ENCODE measurements at regions not wholly inside any gene's neighbourhood (a gene's known extent, or its start where the extent isn't known, plus 50 kb on each side); places are given as distances from the start of the nearest gene placed in this dataset.

DNA sequence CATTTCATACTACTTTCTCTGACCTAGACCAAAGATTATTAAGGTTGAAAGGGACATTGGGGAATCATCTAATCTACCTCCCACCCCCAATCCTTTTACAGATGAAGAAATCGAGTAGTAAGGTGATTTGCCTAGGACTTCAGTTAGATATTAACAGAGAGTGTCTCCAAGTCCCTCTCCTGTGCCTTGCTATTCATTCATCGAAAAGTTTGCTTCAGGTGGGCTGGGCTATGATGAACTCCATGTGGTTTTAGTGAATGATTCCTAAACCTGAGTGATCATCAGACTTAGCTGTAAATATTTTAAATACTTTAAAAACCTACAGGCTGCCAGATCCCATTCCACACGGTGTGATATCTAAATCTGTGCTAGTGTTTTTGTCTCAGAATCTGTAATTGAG, 259.4 kb upstream of the SORCS1 start:
- in situ Hi-C loops (cut with HindIII; ENCODE audit: low pct_unique_long_range_greater_than_20kb, low sequenced_read_pairs): no loop called here
- no peak for DNase-seq (ENCODE audit: low read depth, low spot score)

DNA sequence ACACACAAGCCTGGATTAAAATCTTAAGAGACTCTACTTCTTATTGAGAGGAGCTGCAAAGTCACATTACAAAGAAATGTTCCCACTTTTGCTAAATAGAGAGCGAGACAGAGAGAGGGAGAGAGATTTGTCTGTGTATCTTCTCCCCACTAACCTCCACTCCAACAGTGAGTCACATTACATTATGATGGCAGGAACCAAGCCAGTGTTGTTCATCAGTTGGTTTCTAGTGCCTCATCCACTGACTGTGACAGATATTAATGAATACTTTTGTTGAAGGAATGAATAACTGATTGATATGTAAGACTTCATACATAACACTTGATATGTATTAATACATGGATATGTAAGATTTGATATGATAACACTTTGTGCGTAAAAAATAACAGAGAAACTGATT, 258.2 kb upstream of the SORCS1 start:
- no peak for DNase-seq (ENCODE audit: low read depth, low spot score)
- in situ Hi-C loops (cut with HindIII; ENCODE audit: low pct_unique_long_range_greater_than_20kb, low sequenced_read_pairs): no loop called here

DNA sequence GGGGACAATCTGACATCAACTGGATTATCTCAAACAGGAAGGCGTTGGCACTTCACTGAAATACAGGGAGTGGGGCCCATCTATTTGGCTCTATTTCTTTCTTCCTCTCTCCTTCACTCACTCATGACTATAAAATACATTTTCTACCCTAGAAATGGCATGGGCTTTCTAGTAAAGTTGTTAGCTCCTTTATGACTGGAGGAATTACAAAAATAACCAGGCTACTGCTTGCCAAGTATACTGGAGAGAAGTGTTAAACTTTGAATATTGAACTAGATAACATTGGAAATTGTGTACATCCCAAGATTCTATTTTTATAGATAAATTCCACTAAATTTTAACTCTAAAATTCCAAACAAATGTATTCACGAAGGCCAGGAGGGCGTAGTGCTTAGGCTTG, 255.7 kb upstream of the SORCS1 start:
- in situ Hi-C loops (cut with HindIII; ENCODE audit: low pct_unique_long_range_greater_than_20kb, low sequenced_read_pairs): no loop called here

DNA sequence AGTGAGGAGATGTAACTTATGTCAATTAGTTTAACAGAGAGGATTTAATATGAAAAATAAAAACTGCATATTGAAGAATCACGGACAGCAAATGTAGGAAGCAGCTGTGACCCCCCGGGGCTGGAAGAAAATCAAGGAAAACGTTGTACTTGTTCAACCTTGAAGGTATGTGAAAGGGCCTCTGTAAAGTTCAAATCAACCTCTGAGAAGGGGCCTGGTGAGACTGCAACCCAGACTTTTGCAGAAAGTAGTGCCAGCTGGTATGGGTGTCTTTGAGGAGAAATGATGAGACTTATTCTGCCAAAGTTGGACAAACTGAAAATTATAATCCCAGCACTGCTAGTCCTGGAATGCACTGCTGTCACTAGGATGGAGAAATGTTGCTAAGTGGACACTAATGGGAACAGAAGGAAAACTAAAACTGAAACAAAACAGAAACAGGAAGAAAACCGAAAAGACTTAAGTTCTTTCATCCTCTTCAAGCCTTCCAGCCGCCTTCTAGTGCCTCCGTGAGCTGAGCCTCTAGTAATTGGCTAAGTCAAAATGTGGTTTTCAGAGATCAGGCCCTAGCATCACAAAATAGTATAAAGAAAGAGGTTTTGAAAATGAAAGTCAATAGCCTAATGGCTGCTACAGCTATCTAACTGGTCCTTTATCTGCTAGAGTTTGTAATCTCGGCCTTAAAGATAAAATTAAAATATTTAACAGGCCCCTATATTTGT, 253.7 kb upstream of the SORCS1 start:
- no peak for DNase-seq (ENCODE audit: low read depth, low spot score)
- in situ Hi-C loops (cut with HindIII; ENCODE audit: low pct_unique_long_range_greater_than_20kb, low sequenced_read_pairs): no loop called here

More for the DNA sequence above, 255.7 kb upstream of the SORCS1 start:
- DNase-seq (ENCODE audit: low read depth, low spot score): no peak

DNA sequence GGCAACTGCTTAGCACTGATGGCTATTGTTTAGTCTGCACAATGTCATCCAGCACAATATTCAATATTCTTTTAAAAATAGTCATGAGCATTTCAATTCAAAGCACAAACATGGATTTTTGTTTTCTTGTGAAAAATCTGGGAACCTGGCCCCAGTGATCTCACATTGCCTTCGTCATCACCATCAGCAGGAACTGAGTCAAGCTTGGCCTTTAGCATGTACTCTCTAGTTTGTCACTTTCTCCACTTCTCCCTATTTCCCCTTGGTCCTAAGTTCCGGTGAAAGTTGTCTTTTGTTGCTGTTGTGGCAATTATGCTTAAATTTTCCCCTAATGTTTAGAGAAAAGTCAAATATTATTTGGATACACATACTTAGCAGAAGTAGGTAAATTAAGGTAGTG, 252.9 kb upstream of the SORCS1 start:
- DNase-seq (ENCODE audit: low read depth, low spot score): no peak
- in situ Hi-C loops (cut with HindIII; ENCODE audit: low pct_unique_long_range_greater_than_20kb, low sequenced_read_pairs): no loop called here

DNA sequence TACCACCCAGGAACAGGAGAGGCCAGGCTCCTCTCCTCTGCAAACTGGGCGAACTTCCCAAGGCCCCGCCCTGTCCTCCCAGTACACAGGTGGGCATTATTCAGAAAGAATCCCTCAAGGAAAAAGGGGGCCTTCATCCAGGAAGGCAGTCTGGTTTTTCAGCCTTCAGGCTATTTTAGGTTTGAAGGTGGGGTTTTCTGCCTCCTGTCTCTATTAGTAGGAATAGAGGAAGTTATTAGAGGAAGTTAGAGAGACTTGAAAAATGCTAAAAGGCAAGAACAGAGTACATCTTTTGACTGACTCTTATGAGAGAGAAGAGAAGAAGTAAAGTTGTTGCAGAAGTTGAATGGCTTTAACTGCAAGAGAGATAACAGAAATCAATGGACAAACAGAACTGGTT, 250.9 kb upstream of the SORCS1 start:
- in situ Hi-C loops (cut with HindIII; ENCODE audit: low pct_unique_long_range_greater_than_20kb, low sequenced_read_pairs): no loop called here
- no peak for DNase-seq (ENCODE audit: low read depth, low spot score)

DNA sequence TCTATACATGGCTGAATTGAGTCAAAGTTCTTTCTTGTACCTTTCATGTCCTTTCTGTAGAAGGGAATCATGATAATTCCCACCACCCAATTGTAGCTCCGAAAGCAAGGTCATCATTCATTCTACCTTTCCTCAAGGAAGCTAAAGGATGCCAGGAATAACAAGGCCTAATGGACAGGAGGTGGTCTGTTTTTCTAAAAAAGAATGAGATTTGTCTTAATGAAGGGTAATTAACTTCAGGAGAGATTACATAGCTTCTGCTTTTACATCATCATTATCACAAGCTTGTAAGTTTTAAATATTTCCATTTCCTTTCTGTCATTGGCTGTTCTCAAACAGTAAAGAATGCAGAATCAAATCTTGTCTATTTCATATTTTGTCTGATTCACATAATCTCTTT, 249.5 kb upstream of the SORCS1 start:
- no peak for DNase-seq (ENCODE audit: low read depth, low spot score)
- in situ Hi-C loops (cut with HindIII; ENCODE audit: low pct_unique_long_range_greater_than_20kb, low sequenced_read_pairs): no loop called here

DNA sequence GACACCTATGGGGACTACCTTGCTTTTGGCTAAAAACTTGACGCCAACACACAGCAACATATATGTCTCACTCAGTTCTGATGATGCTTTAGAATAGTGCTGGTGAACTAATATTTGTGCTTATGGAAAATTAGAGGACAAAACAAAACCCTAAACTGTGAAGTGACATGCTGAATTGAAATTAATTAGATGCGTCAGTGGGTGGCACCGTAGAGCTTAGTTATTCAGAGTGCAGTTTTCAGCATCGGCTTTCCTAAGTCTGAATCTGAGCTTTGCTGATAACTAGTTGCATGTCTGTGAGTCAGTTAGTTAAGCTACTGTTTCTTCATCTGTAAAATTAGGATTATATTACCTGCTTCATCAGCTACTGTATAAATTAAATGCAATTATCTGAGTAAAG, 245.0 kb upstream of the SORCS1 start:
- in situ Hi-C loops (cut with HindIII; ENCODE audit: low pct_unique_long_range_greater_than_20kb, low sequenced_read_pairs): no loop called here
- peak; percentile 55 for DNase-seq (ENCODE audit: low read depth, low spot score)

DNA sequence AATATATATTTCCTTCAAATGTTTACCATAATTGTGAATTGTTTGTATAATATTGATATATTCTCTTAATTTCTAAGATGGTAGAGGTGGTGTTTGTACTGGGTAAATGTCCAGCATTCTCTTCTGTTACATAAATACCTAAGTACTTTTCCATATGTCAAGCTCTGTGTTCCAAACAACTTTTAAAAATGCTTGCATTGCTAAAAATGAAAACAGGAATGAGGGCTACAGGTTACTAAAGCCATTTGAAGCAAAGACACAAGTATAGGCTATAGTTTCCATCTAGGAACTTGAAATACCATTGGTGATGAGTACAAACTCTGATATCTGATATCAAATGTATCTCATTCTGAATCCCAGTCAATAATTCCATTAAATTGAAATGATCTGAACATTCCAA, 233.6 kb upstream of the SORCS1 start:
- in situ Hi-C loops (cut with HindIII; ENCODE audit: low pct_unique_long_range_greater_than_20kb, low sequenced_read_pairs): no loop called here
- DNase-seq (ENCODE audit: low read depth, low spot score): no peak

DNA sequence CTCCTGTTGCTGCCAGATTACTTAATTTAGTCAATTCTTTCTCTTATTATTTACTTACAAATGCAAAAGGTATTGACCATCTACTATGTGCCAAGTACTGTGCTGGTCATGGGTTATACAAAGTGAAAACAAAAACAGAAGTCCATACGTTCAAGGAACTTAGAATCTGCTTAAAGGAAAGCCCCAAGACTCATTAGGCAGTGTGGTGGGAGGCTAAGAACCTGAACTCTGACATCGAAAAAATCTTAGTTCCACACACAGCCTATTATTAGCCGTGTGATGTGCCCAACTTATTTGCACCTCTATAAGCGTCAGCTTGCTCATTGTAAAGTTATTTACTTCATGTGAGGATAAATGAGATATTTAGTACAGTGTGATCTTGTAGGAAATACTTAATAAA, 227.4 kb upstream of the SORCS1 start:
- in situ Hi-C loops (cut with HindIII; ENCODE audit: low pct_unique_long_range_greater_than_20kb, low sequenced_read_pairs): no loop called here
- DNase-seq (ENCODE audit: low read depth, low spot score): no peak

DNA sequence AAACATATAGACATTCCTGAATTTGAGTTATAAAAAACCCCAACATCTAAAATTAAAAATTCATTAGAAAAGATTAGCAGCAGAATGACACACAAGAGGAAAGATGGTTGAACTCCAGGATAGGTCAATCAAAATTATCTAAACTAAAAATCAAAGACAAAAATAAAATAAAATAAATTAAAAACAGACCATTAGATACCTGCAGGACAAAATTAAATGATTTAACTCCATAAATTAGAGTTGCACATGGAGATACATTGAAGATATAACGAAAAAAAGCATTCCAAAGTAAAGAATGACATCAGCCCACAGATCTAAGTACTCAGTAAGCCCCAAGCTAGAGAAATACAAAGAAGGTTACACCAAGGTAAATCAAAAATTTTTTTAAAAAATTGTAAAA, 226.1 kb upstream of the SORCS1 start:
- no peak for DNase-seq (ENCODE audit: low read depth, low spot score)
- in situ Hi-C loops (cut with HindIII; ENCODE audit: low pct_unique_long_range_greater_than_20kb, low sequenced_read_pairs): no loop called here

DNA sequence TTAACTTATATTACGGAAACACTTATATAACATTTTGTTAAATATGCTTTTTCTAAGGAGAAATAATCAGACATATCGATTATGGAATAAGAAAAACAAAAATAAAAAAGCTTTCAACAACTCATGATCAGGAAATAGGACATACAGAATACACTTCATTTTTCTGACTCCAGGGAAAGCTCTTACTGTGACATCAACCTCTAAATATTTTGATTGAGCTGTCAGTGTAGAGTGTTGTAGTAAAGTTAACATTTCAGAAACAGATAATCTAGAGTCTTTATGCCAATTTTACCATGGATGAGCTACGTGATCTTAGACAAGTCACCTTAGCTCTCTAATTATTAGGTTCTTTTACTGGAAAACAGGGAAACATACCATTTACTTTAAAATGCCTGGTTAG, 218.9 kb upstream of the SORCS1 start:
- in situ Hi-C loops (cut with HindIII; ENCODE audit: low pct_unique_long_range_greater_than_20kb, low sequenced_read_pairs): no loop called here
- DNase-seq (ENCODE audit: low read depth, low spot score): no peak

DNA sequence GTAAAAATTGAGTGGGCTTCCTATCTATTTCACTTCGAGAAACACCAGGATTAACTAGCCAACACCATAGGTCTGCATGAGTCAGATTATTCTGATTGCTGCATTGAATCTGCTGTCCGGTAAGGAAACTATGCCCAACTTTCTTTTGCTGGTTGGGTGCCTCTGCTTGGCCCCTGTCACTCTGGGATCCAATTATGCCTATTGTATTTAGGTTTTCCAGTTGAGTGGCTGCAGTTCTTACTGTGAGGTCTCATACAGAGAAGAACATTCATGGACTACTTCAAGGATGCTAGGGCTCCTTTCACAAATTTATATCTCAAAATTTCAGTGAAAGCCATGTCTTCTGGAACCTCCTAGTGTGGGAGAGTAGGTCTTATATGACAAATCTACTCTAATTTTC, 215.1 kb upstream of the SORCS1 start:
- no peak for DNase-seq (ENCODE audit: low read depth, low spot score)
- in situ Hi-C loops (cut with HindIII; ENCODE audit: low pct_unique_long_range_greater_than_20kb, low sequenced_read_pairs): no loop called here

DNA sequence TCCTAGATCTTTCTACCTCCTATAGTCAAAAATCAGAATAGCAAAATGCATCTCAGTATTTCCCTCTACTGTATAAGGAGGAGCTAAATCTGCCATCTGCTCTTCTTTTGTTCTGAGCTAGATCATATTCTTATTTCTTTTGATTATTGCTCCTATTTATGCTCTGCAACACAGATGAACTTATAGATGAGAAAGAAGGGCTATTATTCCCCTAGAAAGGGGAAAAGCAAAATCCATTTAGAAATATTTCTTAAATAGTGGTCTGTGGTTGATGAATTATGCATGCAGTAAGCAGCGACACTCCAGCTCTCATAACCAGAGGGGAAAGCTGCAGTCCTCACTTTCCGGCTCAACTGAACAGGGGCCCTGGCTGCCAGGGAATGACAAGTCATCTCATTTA, 207.3 kb upstream of the SORCS1 start:
- in situ Hi-C loops (cut with HindIII; ENCODE audit: low pct_unique_long_range_greater_than_20kb, low sequenced_read_pairs): no loop called here
- no peak for DNase-seq (ENCODE audit: low read depth, low spot score)

DNA sequence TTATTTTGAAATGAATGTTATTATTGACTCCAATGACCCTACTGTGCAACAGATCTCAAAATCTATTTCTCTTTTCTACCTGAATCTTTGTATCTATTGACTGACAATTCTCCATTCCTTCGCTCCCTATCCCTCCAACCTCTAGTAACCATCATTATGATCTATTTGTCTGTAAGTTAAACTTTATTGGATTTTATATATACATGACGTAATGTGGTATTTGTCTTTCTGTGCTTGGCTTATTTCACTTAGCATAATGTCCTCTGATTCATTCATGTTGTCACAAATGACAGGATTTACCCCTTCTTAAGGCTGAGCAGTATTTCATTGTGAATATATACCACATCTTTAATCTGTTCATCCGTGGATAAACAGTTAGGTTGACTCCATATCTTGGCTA, 200.4 kb upstream of the SORCS1 start:
- no peak for DNase-seq (ENCODE audit: low read depth, low spot score)
- in situ Hi-C loops (cut with HindIII; ENCODE audit: low pct_unique_long_range_greater_than_20kb, low sequenced_read_pairs): no loop called here

DNA sequence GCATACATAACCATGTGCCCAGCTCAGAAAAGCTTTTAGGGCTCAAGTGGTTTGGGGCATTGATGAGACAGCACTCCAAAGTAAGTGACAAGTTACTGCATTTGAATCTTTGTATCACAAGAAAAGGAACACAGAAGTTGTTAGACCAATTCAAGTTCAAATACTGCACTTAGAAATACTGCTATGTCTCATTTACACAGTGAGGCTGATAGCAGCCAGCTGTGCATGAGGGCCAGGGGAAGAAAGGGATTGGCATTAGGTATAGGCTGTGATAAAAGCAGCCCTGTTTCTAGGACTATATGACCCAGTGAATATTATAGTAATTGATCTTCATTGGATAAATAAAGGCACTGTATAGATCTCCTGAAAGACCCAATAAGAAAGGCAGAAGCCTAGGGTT, 197.8 kb upstream of the SORCS1 start:
- no peak for DNase-seq (ENCODE audit: low read depth, low spot score)
- in situ Hi-C loops (cut with HindIII; ENCODE audit: low pct_unique_long_range_greater_than_20kb, low sequenced_read_pairs): no loop called here

DNA sequence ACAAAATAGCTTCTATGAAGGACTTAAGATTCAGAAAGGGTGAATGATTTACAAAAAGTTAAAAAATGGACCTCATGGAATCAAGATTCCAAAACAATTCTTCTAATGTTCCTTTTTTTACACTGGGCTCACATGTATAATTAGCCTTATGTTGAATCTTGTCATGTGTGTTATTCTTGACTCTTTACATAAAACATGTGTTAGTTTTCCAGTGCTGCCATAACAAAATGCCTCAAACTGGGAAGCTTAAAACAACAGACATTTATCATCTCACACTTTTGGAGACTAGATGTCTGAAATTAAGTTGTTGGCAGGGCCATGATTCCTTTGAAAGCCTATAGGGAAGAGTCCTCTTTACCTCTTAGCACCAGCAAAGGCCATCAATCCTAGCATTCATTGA, 192.5 kb upstream of the SORCS1 start:
- in situ Hi-C loops (cut with HindIII; ENCODE audit: low pct_unique_long_range_greater_than_20kb, low sequenced_read_pairs): no loop called here
- no peak for DNase-seq (ENCODE audit: low read depth, low spot score)

DNA sequence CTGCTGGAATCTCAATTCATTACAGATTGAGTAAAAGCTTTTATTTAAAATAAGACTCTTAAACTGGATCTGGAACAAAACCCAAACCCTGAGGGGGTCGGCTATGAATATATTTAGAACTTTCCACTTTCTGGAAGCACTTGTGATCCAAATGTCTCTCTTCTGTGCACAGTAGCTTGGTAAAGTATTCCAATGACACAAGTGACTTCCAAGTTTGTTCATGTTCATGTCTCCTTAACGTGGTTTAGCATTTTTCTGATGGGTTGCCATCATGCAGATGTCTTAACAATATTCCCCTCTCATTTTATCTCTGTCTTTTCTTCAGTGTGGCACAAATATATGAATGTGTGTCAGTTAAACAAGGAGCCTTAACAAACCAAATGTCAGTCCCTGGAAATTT, 191.9 kb upstream of the SORCS1 start:
- no peak for DNase-seq (ENCODE audit: low read depth, low spot score)
- in situ Hi-C loops (cut with HindIII; ENCODE audit: low pct_unique_long_range_greater_than_20kb, low sequenced_read_pairs): no loop called here

DNA sequence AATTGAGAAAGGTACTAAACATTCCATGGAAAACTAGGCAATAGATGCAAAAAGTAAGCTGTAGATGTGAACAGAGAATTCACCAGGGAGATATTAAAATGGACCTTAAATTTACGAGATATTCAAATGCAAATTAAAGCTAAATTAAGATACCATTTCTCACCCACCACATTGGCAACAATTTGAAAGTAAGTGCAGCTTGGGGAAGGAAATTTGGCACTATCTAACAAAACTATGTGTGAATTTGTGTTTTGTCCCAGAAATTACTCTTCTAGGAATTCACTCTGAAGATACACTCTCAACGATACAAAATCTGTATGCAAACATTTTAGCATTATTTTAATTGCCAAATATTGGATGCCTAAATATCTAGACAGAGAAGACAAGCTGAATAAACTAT, 178.2 kb upstream of the SORCS1 start:
- in situ Hi-C loops (cut with HindIII; ENCODE audit: low pct_unique_long_range_greater_than_20kb, low sequenced_read_pairs): no loop called here
- DNase-seq (ENCODE audit: low read depth, low spot score): no peak

DNA sequence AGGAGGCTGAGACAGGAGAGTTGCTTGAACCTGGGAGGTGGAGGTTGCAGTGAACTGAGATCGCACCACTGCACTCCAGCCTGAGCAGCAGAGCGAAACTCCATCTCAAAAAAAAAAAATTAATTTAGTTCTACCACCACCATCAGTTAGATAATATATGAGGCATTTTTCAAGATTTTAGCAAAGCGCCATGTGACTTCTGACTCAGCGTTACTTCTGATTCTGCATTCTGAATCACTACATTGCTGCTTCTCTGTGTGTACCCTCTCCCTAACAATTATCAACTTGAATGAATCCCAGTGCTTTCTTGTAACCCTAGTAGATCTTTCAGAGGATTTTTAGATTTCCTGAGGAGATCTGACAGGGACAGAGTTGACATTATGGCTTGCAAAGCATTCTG, 176.8 kb upstream of the SORCS1 start:
- DNase-seq (ENCODE audit: low read depth, low spot score): no peak

More for the DNA sequence above, 176.8 kb upstream of the SORCS1 start:
- in situ Hi-C loops (cut with HindIII; ENCODE audit: low pct_unique_long_range_greater_than_20kb, low sequenced_read_pairs): no loop called here
